ENCODE measurements at regions not wholly inside any gene's neighbourhood (a gene's known extent, or its start where the extent isn't known, plus 50 kb on each side); places are given as distances from the start of the nearest gene placed in this dataset.
"Not testable (repeated sequence)": the region's sequence is repeated elsewhere in the genome, so short reads cannot be mapped to it uniquely, and the experiment has no call there.

- H4K8ac ChIP-seq (replicated peaks; ENCODE audit: insufficient read length, low read depth, low read length); H3K56ac ChIP-seq (ENCODE audit: insufficient read length, low read depth, low read length); H3K27me3 ChIP-seq (ENCODE audit: insufficient read depth, low read length); H2AFZ ChIP-seq (ENCODE audit: low read length); H4K91ac ChIP-seq (ENCODE audit: insufficient read length, low read depth, low read length); H3K23me2 ChIP-seq (ENCODE audit: insufficient read length, low read depth, low read length, poor library complexity, severe bottlenecking); H3K4me3 Mint-ChIP-seq; H2BK5ac ChIP-seq (ENCODE audit: insufficient read length, low read length); DNase-seq; H3K27me3 Mint-ChIP-seq (ENCODE audit: low read depth); H3K18ac ChIP-seq (ENCODE audit: insufficient read length, low read depth, low read length); H3K14ac ChIP-seq (ENCODE audit: insufficient read depth, low read length); H4K5ac ChIP-seq (ENCODE audit: insufficient read length, low read depth, low read length); H3K23ac ChIP-seq (ENCODE audit: insufficient read length, low read depth, low read length); H2BK20ac ChIP-seq (ENCODE audit: low read depth, low read length, poor library complexity, severe bottlenecking); H3K9ac ChIP-seq (ENCODE audit: extremely low read depth, insufficient read length, low read length); H2BK15ac ChIP-seq (ENCODE audit: low read depth, low read length); H2AK5ac ChIP-seq (ENCODE audit: insufficient read length, low read length); H2BK12ac ChIP-seq (ENCODE audit: insufficient read length, low read depth, low read length); H3K27ac ChIP-seq (ENCODE audit: insufficient read length, low read depth, low read length); H3K4me1 Mint-ChIP-seq; H3K27ac Mint-ChIP-seq; H2BK120ac ChIP-seq (ENCODE audit: low read depth, low read length, poor library complexity, severe bottlenecking); H3K4me2 ChIP-seq (ENCODE audit: insufficient read depth, insufficient read length, low read length); H4K20me1 ChIP-seq (ENCODE audit: control insufficient read depth, insufficient read depth, insufficient read length); H3T11ph ChIP-seq (ENCODE audit: low read length); H3K4ac ChIP-seq (ENCODE audit: low read depth, low read length); H3K9me3 ChIP-seq (ENCODE audit: control insufficient read depth, low read depth, low read length); H3K36me3 Mint-ChIP-seq (ENCODE audit: insufficient read depth in 1 of 3, low read depth in 3 of 3); H3K4me1 ChIP-seq (ENCODE audit: insufficient read depth, low read length); H3K79me2 ChIP-seq (ENCODE audit: insufficient read depth, low read length); H3K79me1 ChIP-seq (ENCODE audit: insufficient read depth, low read depth, low read length, poor library complexity, severe bottlenecking): not testable (repeated sequence)
- WGBS (ENCODE audit: extremely low coverage, insufficient read length, low lambda C conversion rate), result no CpG with 5 or more reads among the region's 45 CpGs
- peaks cover 16 to 23% of the 10 kb centered on the region in 2 experiments for H3K9me3 Mint-ChIP-seq
Measured at GRCh38 chr14:19132013-19132835, 165.0 kb downstream of the POTEM start.

DNA sequence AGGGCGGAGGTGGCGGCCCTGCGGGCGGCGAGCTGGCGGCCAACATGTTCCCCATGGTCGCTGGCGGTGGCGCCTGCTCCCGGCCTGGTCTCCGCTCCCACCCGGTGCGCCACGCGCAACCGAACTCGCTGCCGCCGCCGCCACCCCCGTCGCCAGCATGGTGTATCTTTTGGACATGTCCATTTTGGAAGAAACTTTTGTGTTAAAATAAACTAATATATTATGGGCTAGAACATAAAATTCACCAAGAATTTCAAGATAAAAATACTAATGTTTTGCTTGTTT lies 165.5 kb downstream of the POTEM start:
- not testable (repeated sequence) for H3K9me3 ChIP-seq (ENCODE audit: control insufficient read depth, low read depth, low read length); H3K18ac ChIP-seq (ENCODE audit: insufficient read length, low read depth, low read length); H4K5ac ChIP-seq (ENCODE audit: insufficient read length, low read depth, low read length); H3K27me3 Mint-ChIP-seq (ENCODE audit: low read depth); H3K36me3 Mint-ChIP-seq (ENCODE audit: insufficient read depth in 1 of 3, low read depth in 3 of 3); H3K14ac ChIP-seq (ENCODE audit: insufficient read depth, low read length); H3K79me2 ChIP-seq (ENCODE audit: insufficient read depth, low read length); H3K23me2 ChIP-seq (ENCODE audit: insufficient read length, low read depth, low read length, poor library complexity, severe bottlenecking); H2BK120ac ChIP-seq (ENCODE audit: low read depth, low read length, poor library complexity, severe bottlenecking); H3K4me1 Mint-ChIP-seq; H3K27ac ChIP-seq (ENCODE audit: insufficient read length, low read depth, low read length); H4K91ac ChIP-seq (ENCODE audit: insufficient read length, low read depth, low read length); H4K8ac ChIP-seq (replicated peaks; ENCODE audit: insufficient read length, low read depth, low read length); H3K4ac ChIP-seq (ENCODE audit: low read depth, low read length); H2AK5ac ChIP-seq (ENCODE audit: insufficient read length, low read length); H3K9ac ChIP-seq (ENCODE audit: extremely low read depth, insufficient read length, low read length); H3K27ac Mint-ChIP-seq; H4K20me1 ChIP-seq (ENCODE audit: control insufficient read depth, insufficient read depth, insufficient read length); H2BK15ac ChIP-seq (ENCODE audit: low read depth, low read length); H2AFZ ChIP-seq (ENCODE audit: low read length); H2BK5ac ChIP-seq (ENCODE audit: insufficient read length, low read length); H3K4me3 Mint-ChIP-seq; H2BK20ac ChIP-seq (ENCODE audit: low read depth, low read length, poor library complexity, severe bottlenecking); H3K4me1 ChIP-seq (ENCODE audit: insufficient read depth, low read length); H2BK12ac ChIP-seq (ENCODE audit: insufficient read length, low read depth, low read length); H3K56ac ChIP-seq (ENCODE audit: insufficient read length, low read depth, low read length); H3K23ac ChIP-seq (ENCODE audit: insufficient read length, low read depth, low read length); H3K79me1 ChIP-seq (ENCODE audit: insufficient read depth, low read depth, low read length, poor library complexity, severe bottlenecking); DNase-seq; H3T11ph ChIP-seq (ENCODE audit: low read length); H3K4me2 ChIP-seq (ENCODE audit: insufficient read depth, insufficient read length, low read length); H3K27me3 ChIP-seq (ENCODE audit: insufficient read depth, low read length)
- H3K9me3 Mint-ChIP-seq, result peaks cover 14 to 20% of the 10 kb centered on the region in 2 experiments
- no CpG with 5 or more reads among the region's 22 CpGs for WGBS (ENCODE audit: extremely low coverage, insufficient read length, low lambda C conversion rate)

Measured in H9 (cell line).